Mucosa of rectum (tissue), 2 donors: ENCODE measurements at regions not wholly inside any gene's neighbourhood (a gene's known extent, or its start where the extent isn't known, plus 50 kb on each side); places are given as distances from the start of the nearest gene placed in this dataset.

Experiments used
- H3K27ac ChIP-seq, 2 donors: one replicate each; pipeline ENCODE4 v1.7.0; 2013; ENCODE audit warnings: inconsistent platforms in 2 of 2, low read depth in 2 of 2, low read length in 2 of 2
- H3K27me3 ChIP-seq, 2 donors: one replicate each; pipeline ENCODE4 v1.7.0; 2013; ENCODE audit warnings: low read length in 2 of 2; ENCODE audit not compliant: control insufficient read depth in 2 of 2, insufficient read depth in 2 of 2
- H3K36me3 ChIP-seq, 2 donors: one replicate each; pipeline ENCODE4 v1.7.0; 2013; ENCODE audit warnings: low read length in 2 of 2; ENCODE audit not compliant: control insufficient read depth in 2 of 2, insufficient read depth in 2 of 2
- H3K4me1 ChIP-seq, 2 donors: one replicate each; pipeline ENCODE4 v1.7.0; 2013; ENCODE audit warnings: low read length in 2 of 2, mild to moderate bottlenecking in 1 of 2; ENCODE audit not compliant: control insufficient read depth in 2 of 2, insufficient read depth in 2 of 2
- H3K4me3 ChIP-seq, 2 donors: one replicate each; pipeline ENCODE4 v1.7.0; 2013; ENCODE audit warnings: low read length in 2 of 2
- H3K9ac ChIP-seq, 2 donors: one replicate each; pipeline ENCODE4 v1.7.0; 2013; ENCODE audit warnings: low read length in 2 of 2, low read depth in 1 of 2, mild to moderate bottlenecking in 1 of 2
- H3K9me3 ChIP-seq, 2 donors: one replicate each; pipeline ENCODE4 v1.7.0; 2013; ENCODE audit warnings: low read length in 2 of 2; ENCODE audit not compliant: control insufficient read depth in 2 of 2
- donor health status: healthy.
- donor health status: Normal muscosa, but diverticular disease.

- H3K9me3 ChIP-seq: no peaks in the 10 kb centered on the region
- H3K27me3 ChIP-seq: no peaks in the 10 kb centered on the region
- no peak overlapping the region for H3K4me3 ChIP-seq
- H3K36me3 ChIP-seq: no peaks in the 10 kb centered on the region
- H3K4me1 ChIP-seq: no peaks in the 10 kb centered on the region
- no peak overlapping the region for H3K9ac ChIP-seq
- H3K27ac ChIP-seq: no peak overlapping the region
Measured at GRCh38 chr2:37847792-37848191, 77.3 kb upstream of the RMDN2 start.

GRCh38 chr2:37848451-37848850 is 76.6 kb upstream of the RMDN2 start:
- no peaks in the 10 kb centered on the region for H3K36me3 ChIP-seq
- H3K27me3 ChIP-seq: no peaks in the 10 kb centered on the region
- no peak overlapping the region for H3K9ac ChIP-seq
- no peak overlapping the region for H3K27ac ChIP-seq
- no peaks in the 10 kb centered on the region for H3K9me3 ChIP-seq
- no peak overlapping the region for H3K4me3 ChIP-seq
- H3K4me1 ChIP-seq: no peaks in the 10 kb centered on the region

- Histone ChIP-seq H3K4me1 (no peaks in the 10 kb centered on the region), H3K4me3 (no peak overlapping the region), H3K9ac (no peak overlapping the region), H3K9me3 (no peaks in the 10 kb centered on the region), H3K27ac (no peak overlapping the region), H3K36me3 (no peaks in the 10 kb centered on the region), H3K27me3 (no peaks in the 10 kb centered on the region)
Measured at GRCh38 chr2:37849911-37850310, 75.2 kb upstream of the RMDN2 start.

GRCh38 chr2:37851428-37851827 is 73.7 kb upstream of the RMDN2 start:
- Histone ChIP-seq H3K4me1 (no peaks in the 10 kb centered on the region), H3K27me3 (no peaks in the 10 kb centered on the region), H3K36me3 (no peaks in the 10 kb centered on the region), H3K27ac (no peak overlapping the region), H3K9me3 (no peaks in the 10 kb centered on the region), H3K4me3 (no peak overlapping the region), H3K9ac (no peak overlapping the region)

- H3K9me3 ChIP-seq: no peaks in the 10 kb centered on the region
- H3K4me1 ChIP-seq: no peaks in the 10 kb centered on the region
- H3K27me3 ChIP-seq: no peaks in the 10 kb centered on the region
- no peak overlapping the region for H3K9ac ChIP-seq
- no peaks in the 10 kb centered on the region for H3K36me3 ChIP-seq
- H3K4me3 ChIP-seq: no peak overlapping the region
- H3K27ac ChIP-seq: no peak overlapping the region
Measured at GRCh38 chr2:37851828-37852584, 73.1 kb upstream of the RMDN2 start.

- Histone ChIP-seq H3K4me3 (no peak overlapping the region), H3K9me3 (no peaks in the 10 kb centered on the region), H3K36me3 (no peaks in the 10 kb centered on the region), H3K27me3 (no peaks in the 10 kb centered on the region), H3K27ac (no peak overlapping the region), H3K4me1 (no peaks in the 10 kb centered on the region), H3K9ac (no peak overlapping the region)
Measured at GRCh38 chr2:37852585-37853014, 72.5 kb upstream of the RMDN2 start.

GRCh38 chr2:37854676-37855282 is 70.3 kb upstream of the RMDN2 start:
- H3K4me1 ChIP-seq: no peaks in the 10 kb centered on the region
- H3K27ac ChIP-seq: peak overlapping the region in 1 of 2 donors; percentile 13

GRCh38 chr2:37855283-37856041 is 69.6 kb upstream of the RMDN2 start:
- Histone ChIP-seq H3K27ac (peak overlapping the region; percentile 47 to 58), H3K4me3 (no peak overlapping the region), H3K9me3 (peaks cover 0 to 4% of the 10 kb centered on the region in 2 donors), H3K4me1 (no peaks in the 10 kb centered on the region), H3K9ac (peak overlapping the region in 1 of 2 donors; percentile 11), H3K27me3 (no peaks in the 10 kb centered on the region), H3K36me3 (no peaks in the 10 kb centered on the region)

More at GRCh38 chr2:37854676-37855282, 70.3 kb upstream of the RMDN2 start:
- peaks cover 0 to 4% of the 10 kb centered on the region in 2 donors for H3K9me3 ChIP-seq
- no peak overlapping the region for H3K9ac ChIP-seq
- H3K36me3 ChIP-seq: no peaks in the 10 kb centered on the region
- no peaks in the 10 kb centered on the region for H3K27me3 ChIP-seq
- H3K4me3 ChIP-seq: no peak overlapping the region

- no peak overlapping the region for H3K4me3 ChIP-seq
Measured at GRCh38 chr2:37856101-37856751, 68.9 kb upstream of the RMDN2 start.

More at GRCh38 chr2:37856101-37856751, 68.9 kb upstream of the RMDN2 start:
- H3K27ac ChIP-seq: peak overlapping the region; percentile 47 to 58
- no peaks in the 10 kb centered on the region for H3K36me3 ChIP-seq
- no peaks in the 10 kb centered on the region for H3K27me3 ChIP-seq
- H3K4me1 ChIP-seq: no peaks in the 10 kb centered on the region
- H3K9ac ChIP-seq: peak overlapping the region in 1 of 2 donors; percentile 11
- H3K9me3 ChIP-seq: peaks cover 0 to 4% of the 10 kb centered on the region in 2 donors
